ENCODE measurements at regions not wholly inside any gene's neighbourhood (a gene's known extent, or its start where the extent isn't known, plus 50 kb on each side); places are given as distances from the start of the nearest gene placed in this dataset.

DNA sequence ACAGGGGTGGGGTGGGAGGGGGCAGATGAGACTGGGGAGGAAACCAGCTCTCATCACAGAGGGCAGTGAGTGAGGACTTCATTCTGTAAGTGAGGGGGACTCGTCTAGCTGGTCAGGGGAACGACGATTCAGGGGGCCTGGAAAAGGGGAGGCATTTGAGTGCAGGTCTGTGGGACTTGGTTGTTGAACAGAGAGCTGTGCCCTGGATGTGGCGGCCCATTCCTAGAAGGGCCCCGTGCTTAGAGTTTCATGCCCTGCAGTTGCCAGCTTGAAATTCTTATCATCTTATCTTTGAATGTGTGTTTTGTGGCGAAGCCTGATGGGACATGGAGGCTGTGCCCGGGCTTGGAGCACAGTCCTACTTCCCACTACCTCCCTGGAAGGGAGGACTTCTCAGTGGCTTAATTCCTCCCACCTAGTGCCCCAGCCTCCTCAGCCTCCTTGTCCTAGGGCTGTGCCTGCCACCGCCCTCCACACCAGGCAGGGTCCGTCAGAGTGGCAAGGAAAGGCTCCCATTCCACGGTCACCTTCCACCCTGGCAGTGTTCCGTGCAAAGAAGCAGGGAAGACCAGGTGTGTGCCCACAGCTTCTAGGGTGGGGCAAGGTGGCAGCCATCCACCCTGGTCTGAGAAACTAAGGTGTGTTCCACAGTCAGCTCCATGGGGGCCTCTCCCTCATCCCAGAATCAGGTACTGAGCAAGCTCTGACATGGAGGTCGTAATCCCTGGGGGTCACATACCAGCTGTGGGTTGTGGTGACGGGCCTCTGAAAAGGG, 59.7 kb upstream of the LMO1 start:
- no peak for DNase-seq (ENCODE audit: low spot score)
- TF ChIP-seq, protein P1, sequence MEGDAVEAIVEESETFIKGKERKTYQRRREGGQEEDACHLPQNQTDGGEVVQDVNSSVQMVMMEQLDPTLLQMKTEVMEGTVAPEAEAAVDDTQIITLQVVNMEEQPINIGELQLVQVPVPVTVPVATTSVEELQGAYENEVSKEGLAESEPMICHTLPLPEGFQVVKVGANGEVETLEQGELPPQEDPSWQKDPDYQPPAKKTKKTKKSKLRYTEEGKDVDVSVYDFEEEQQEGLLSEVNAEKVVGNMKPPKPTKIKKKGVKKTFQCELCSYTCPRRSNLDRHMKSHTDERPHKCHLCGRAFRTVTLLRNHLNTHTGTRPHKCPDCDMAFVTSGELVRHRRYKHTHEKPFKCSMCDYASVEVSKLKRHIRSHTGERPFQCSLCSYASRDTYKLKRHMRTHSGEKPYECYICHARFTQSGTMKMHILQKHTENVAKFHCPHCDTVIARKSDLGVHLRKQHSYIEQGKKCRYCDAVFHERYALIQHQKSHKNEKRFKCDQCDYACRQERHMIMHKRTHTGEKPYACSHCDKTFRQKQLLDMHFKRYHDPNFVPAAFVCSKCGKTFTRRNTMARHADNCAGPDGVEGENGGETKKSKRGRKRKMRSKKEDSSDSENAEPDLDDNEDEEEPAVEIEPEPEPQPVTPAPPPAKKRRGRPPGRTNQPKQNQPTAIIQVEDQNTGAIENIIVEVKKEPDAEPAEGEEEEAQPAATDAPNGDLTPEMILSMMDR (IDR thresholded peaks at IDR 0.05; ENCODE audit: extremely low read depth, missing control alignments): no peak

DNA sequence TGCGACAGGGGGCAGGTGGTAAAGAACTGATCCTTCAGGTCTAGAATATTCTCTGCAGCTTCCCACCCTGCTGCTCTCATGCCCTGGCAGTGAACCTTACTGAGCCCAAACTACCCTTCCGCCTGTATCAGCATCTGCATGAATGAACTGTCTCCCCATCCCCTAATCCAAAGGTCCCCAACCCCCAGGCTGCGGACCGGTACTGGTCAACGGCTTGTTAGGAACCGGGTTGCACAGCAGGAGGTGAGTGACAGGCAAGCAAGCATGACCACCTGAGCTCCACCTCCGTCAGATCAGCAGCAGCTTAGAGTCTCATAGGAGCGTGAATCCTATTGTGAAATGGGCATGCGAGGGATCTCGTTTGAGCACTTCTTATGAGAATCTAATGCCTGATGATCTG, 58.2 kb upstream of the LMO1 start:
- TF ChIP-seq, protein P1 (IDR thresholded peaks at IDR 0.05; ENCODE audit: extremely low read depth, missing control alignments): no peak
- DNase-seq (ENCODE audit: low spot score): no peak

DNA sequence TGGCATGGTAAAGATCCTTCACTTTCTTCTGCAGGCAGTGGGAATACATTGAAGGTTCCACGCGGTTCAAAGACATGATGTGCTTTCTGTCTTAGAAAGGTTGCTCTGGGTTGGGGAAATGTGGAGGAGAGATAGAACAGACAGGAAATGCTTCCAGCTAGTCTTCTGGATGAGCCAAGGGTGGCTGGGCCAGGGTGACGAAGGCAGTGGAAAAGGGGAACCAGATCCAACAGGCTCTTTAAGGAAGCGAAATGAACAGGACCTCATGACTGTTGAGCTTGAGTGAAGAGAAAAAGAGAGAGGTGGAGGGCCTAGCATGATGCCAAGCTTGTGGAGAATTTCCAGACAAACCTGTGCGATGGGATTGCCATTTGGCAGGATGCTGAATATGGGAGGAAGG, 56.4 kb upstream of the LMO1 start:
- TF ChIP-seq, protein P1 (IDR thresholded peaks at IDR 0.05; ENCODE audit: extremely low read depth, missing control alignments): no peak
- no peak for DNase-seq (ENCODE audit: low spot score)

DNA sequence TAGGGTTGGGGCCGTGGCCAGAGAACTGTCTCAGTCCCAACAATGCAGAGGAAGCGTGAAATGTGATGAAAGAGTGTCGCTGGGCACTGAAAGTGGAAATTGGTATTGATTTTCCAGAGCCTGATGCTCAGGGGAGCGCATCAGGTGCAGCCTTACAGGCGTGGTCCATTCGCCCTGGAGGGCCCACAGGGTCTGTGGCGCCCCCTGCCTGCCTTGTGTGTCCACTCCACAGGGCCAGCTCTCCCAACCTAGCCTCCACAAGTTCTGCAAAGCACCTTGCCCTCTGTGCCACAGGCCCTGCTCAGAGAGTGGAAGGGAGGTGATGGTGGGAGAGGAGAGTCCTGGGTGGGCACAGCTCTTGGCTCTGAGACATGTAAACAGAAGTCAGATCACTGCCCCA, 54.9 kb upstream of the LMO1 start:
- DNase-seq (ENCODE audit: low spot score): no peak
- TF ChIP-seq, protein P1 (IDR thresholded peaks at IDR 0.05; ENCODE audit: extremely low read depth, missing control alignments): peak; percentile 23

DNA sequence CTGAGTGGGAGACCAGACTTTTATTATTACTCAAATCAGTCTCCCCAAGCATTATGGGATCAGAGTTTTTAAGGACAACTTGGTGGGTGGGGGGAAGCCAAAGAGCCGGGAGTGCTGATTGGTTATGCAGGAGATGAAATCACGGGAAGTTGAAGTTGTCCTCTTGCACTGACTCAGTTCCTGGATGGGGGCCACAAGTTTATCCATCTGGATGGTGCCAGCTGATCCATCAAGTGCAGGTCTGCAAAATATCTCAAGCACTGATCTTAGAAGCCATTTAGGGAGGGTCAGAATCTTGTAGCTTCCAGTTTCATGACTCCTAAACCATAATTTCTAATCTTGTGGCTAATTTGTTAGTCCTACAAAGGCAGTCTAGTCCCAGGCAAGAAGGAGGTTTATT, 53.5 kb upstream of the LMO1 start:
- no peak for DNase-seq (ENCODE audit: low spot score)
- TF ChIP-seq, protein P1 (IDR thresholded peaks at IDR 0.05; ENCODE audit: extremely low read depth, missing control alignments): no peak

DNA sequence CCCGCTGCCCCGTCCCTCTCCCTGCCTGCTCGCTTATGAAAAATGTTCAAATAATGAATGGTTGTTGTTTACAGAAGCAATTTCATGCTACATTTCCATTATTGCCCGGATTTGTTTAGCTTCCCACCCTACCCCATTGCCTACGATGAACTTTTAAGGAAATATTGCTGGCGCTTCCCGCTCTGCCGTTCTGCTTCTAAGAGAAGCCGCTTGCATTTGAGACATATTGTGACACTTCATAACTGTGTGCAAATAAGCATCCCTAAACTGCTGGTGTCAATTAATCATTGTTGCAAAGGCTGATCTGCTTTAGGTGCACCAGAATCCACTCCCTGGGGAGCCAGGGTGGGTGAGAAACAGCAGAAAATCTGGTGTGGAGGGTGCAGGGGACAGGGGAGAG, 52.3 kb upstream of the LMO1 start:
- no peak for DNase-seq (ENCODE audit: low spot score)

DNA sequence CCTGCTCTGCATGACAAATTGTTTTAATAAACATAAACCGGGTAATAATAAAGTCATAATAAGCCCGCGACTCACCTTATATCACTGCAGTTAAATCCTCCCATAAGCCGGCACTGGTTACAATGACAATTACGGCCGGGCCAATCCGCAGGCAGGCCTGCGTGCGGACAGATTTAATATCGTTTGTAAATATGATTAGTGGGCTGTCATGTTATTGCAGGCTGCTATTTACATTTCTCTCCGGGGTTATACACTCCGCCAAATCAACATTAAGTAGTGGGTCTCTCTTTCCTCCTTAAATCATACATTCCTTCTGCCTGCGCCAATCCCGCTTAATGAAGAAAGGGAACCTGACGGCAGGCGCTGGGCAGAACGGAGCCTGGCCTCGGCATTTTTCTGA, 51.8 kb upstream of the LMO1 start:
- DNase-seq (ENCODE audit: low spot score): no peak
- TF ChIP-seq, protein P1 (IDR thresholded peaks at IDR 0.05; ENCODE audit: extremely low read depth, missing control alignments): no peak

More for the DNA sequence above, 52.3 kb upstream of the LMO1 start:
- TF ChIP-seq, protein P1 (IDR thresholded peaks at IDR 0.05; ENCODE audit: extremely low read depth, missing control alignments): no peak

Data from GM20000 (cell line).